ENCODE measurements at regions not wholly inside any gene's neighbourhood (a gene's known extent, or its start where the extent isn't known, plus 50 kb on each side); places are given as distances from the start of the nearest gene placed in this dataset.
"Not testable (repeated sequence)": the region's sequence is repeated elsewhere in the genome, so short reads cannot be mapped to it uniquely, and the experiment has no call there.

- no CpG with 5 or more reads among the region's 2 CpGs for WGBS (ENCODE audit: insufficient coverage, low lambda C conversion rate)
- no peak for DNase-seq
Observed at GRCh38 chr1:109844609-109845008, 66.0 kb upstream of the CSF1 start.

GRCh38 chr1:109840011-109840629 is 70.5 kb upstream of the CSF1 start:
- H3K27ac ChIP-seq (ENCODE audit: low read length), result no peak overlapping the region

More at GRCh38 chr1:109844609-109845008, 66.0 kb upstream of the CSF1 start:
- H3K27ac ChIP-seq (ENCODE audit: low read length), result no peak overlapping the region
- H3K4me3 ChIP-seq (ENCODE audit: low read length), result no peak overlapping the region
- no peaks in the 10 kb centered on the region for H3K36me3 ChIP-seq (ENCODE audit: control insufficient read depth, insufficient read depth, low read length)
- H3K4me1 ChIP-seq (ENCODE audit: control insufficient read depth, insufficient read depth, low read length), result no peaks in the 10 kb centered on the region
- H3K27me3 ChIP-seq (ENCODE audit: control insufficient read depth, insufficient read depth, low read length), result no peaks in the 10 kb centered on the region
- no peaks in the 10 kb centered on the region for H3K9me3 ChIP-seq (ENCODE audit: control insufficient read depth, low read depth, low read length)

DNA sequence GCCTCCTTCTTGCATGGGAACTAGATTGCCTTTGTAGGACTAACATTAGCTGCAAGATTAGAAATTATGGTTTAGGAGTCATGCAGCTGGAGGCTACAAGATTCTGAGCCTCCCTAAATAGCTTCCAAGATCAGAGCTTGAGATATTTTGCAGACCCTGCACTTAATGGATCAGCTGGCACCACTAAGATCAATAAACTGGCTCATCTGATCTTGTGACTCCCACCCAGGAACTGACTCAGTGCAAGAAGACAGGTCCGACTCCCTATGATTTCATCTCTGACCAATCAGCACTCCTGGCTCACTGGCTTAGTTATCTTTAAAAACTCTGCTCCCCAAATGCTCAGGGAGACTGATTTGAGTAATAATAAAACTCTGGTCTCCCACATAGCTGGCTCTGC is 71.4 kb upstream of the CSF1 start:
- no CpG with 5 or more reads among the region's 1 CpG for WGBS (ENCODE audit: insufficient coverage, low lambda C conversion rate)
- not testable (repeated sequence) for H3K27me3 ChIP-seq (ENCODE audit: control insufficient read depth, insufficient read depth, low read length); H3K36me3 ChIP-seq (ENCODE audit: control insufficient read depth, insufficient read depth, low read length); H3K27ac ChIP-seq (ENCODE audit: low read length); H3K4me3 ChIP-seq (ENCODE audit: low read length); H3K4me1 ChIP-seq (ENCODE audit: control insufficient read depth, insufficient read depth, low read length); DNase-seq; H3K9me3 ChIP-seq (ENCODE audit: control insufficient read depth, low read depth, low read length)

More at GRCh38 chr1:109840011-109840629, 70.5 kb upstream of the CSF1 start:
- WGBS (ENCODE audit: insufficient coverage, low lambda C conversion rate), result 92% methylated on average over 2 of the region's 5 CpGs
- no peak for DNase-seq
- H3K9me3 ChIP-seq (ENCODE audit: control insufficient read depth, low read depth, low read length), result no peaks in the 10 kb centered on the region
- H3K4me3 ChIP-seq (ENCODE audit: low read length), result no peak overlapping the region
- H3K27me3 ChIP-seq (ENCODE audit: control insufficient read depth, insufficient read depth, low read length), result no peaks in the 10 kb centered on the region
- H3K36me3 ChIP-seq (ENCODE audit: control insufficient read depth, insufficient read depth, low read length), result no peaks in the 10 kb centered on the region
- no peaks in the 10 kb centered on the region for H3K4me1 ChIP-seq (ENCODE audit: control insufficient read depth, insufficient read depth, low read length)

DNA sequence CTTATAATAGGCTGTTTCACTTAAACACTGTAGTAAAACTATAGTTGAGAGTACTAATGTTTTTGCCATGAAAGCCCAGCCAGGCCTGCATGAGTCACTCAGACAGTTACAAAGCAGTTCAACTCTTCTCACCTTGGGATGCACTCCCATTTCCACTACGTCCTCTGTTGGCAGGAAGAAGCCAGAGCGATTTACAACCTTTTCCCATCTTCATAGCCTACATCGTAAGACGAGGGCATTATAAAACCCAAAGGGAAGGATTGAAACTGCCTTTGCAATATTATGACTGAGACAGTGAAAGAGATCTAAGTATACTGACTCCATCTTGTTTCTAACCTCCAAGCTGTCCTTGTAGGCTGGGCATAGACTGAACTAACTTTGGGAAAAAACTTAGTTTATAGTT is 71.8 kb upstream of the CSF1 start:
- Histone ChIP-seq H3K4me3 (ENCODE audit: low read length) (no peak overlapping the region), H3K36me3 (ENCODE audit: control insufficient read depth, insufficient read depth, low read length) (no peaks in the 10 kb centered on the region), H3K27me3 (ENCODE audit: control insufficient read depth, insufficient read depth, low read length) (no peaks in the 10 kb centered on the region), H3K4me1 (ENCODE audit: control insufficient read depth, insufficient read depth, low read length) (no peaks in the 10 kb centered on the region), H3K27ac (ENCODE audit: low read length) (no peak overlapping the region), H3K9me3 (ENCODE audit: control insufficient read depth, low read depth, low read length) (no peaks in the 10 kb centered on the region)
- no peak for DNase-seq
- WGBS (ENCODE audit: insufficient coverage, low lambda C conversion rate), result no CpG with 5 or more reads among the region's 4 CpGs

GRCh38 chr1:109837852-109838570 is 72.6 kb upstream of the CSF1 start:
- Histone ChIP-seq H3K4me1 (ENCODE audit: control insufficient read depth, insufficient read depth, low read length) (no peaks in the 10 kb centered on the region), H3K27ac (ENCODE audit: low read length) (no peak overlapping the region), H3K4me3 (ENCODE audit: low read length) (no peak overlapping the region), H3K36me3 (ENCODE audit: control insufficient read depth, insufficient read depth, low read length) (no peaks in the 10 kb centered on the region), H3K27me3 (ENCODE audit: control insufficient read depth, insufficient read depth, low read length) (no peaks in the 10 kb centered on the region), H3K9me3 (ENCODE audit: control insufficient read depth, low read depth, low read length) (no peaks in the 10 kb centered on the region)
- no peak for DNase-seq
- no CpG with 5 or more reads among the region's 2 CpGs for WGBS (ENCODE audit: insufficient coverage, low lambda C conversion rate)

GRCh38 chr1:109835645-109836044 is 71.9 kb upstream of the EPS8L3 start:
- H3K4me3 ChIP-seq (ENCODE audit: low read length); H3K4me1 ChIP-seq (ENCODE audit: control insufficient read depth, insufficient read depth, low read length); H3K36me3 ChIP-seq (ENCODE audit: control insufficient read depth, insufficient read depth, low read length); DNase-seq; H3K27me3 ChIP-seq (ENCODE audit: control insufficient read depth, insufficient read depth, low read length); H3K9me3 ChIP-seq (ENCODE audit: control insufficient read depth, low read depth, low read length); H3K27ac ChIP-seq (ENCODE audit: low read length): not testable (repeated sequence)
- 94% methylated on average over 5 of the region's 6 CpGs for WGBS (ENCODE audit: insufficient coverage, low lambda C conversion rate)

- H3K9me3 ChIP-seq (ENCODE audit: control insufficient read depth, low read depth, low read length), result no peaks in the 10 kb centered on the region
- H3K4me3 ChIP-seq (ENCODE audit: low read length), result no peak overlapping the region
- no peaks in the 10 kb centered on the region for H3K27me3 ChIP-seq (ENCODE audit: control insufficient read depth, insufficient read depth, low read length)
- no peak overlapping the region for H3K27ac ChIP-seq (ENCODE audit: low read length)
- no peaks in the 10 kb centered on the region for H3K4me1 ChIP-seq (ENCODE audit: control insufficient read depth, insufficient read depth, low read length)
- DNase-seq, result no peak
- no peaks in the 10 kb centered on the region for H3K36me3 ChIP-seq (ENCODE audit: control insufficient read depth, insufficient read depth, low read length)
Observed at GRCh38 chr1:109834951-109835350, 71.2 kb upstream of the EPS8L3 start.

GRCh38 chr1:109832945-109833344 is 69.2 kb upstream of the EPS8L3 start:
- Histone ChIP-seq H3K9me3 (ENCODE audit: control insufficient read depth, low read depth, low read length) (no peaks in the 10 kb centered on the region), H3K27me3 (ENCODE audit: control insufficient read depth, insufficient read depth, low read length) (no peaks in the 10 kb centered on the region), H3K4me3 (ENCODE audit: low read length) (no peak overlapping the region), H3K36me3 (ENCODE audit: control insufficient read depth, insufficient read depth, low read length) (no peaks in the 10 kb centered on the region), H3K4me1 (ENCODE audit: control insufficient read depth, insufficient read depth, low read length) (no peaks in the 10 kb centered on the region), H3K27ac (ENCODE audit: low read length) (no peak overlapping the region)
- no CpG with 5 or more reads among the region's 5 CpGs for WGBS (ENCODE audit: insufficient coverage, low lambda C conversion rate)
- no peak for DNase-seq

DNA sequence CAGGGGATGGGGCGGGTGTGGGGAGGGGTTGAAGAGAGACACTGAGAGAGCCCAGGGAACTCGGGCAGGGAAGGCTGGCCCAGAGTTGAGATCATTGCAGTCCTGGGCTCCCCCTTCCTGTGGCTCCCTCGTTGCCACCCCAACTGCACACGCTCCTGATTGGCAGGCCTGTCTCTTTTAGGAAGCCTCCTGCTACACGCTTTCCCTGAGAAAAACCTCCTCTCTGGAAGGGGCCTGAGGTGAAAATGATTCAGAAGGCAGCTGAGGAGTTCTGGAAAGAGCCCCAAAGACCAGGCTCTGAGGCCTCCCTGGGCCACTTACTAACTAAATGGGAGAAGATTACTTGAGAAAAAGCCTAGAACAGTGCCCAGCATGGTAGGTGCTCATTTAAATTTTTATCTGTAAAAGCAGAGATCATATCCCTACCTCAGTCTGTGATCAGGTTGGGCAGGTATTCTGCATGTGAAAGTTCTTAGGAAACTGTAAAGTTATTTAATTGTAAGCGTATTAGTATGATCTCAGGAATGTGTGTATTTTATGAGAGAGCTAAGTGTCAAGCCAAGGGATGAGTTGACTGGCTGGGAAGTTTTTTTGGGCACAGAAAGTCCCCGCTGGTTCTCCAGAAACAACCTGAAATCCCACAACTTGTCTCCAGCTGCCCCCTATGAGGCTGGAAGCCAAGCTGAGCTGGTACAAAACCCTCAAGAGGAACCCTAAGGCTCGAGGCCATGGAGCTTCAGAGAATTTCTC is 65.2 kb upstream of the EPS8L3 start:
- no peak overlapping the region for H3K27ac ChIP-seq (ENCODE audit: low read length)
- H3K4me3 ChIP-seq (ENCODE audit: low read length), result no peak overlapping the region
- no CpG with 5 or more reads among the region's 8 CpGs for WGBS (ENCODE audit: insufficient coverage, low lambda C conversion rate)
- no peaks in the 10 kb centered on the region for H3K36me3 ChIP-seq (ENCODE audit: control insufficient read depth, insufficient read depth, low read length)
- H3K27me3 ChIP-seq (ENCODE audit: control insufficient read depth, insufficient read depth, low read length), result no peaks in the 10 kb centered on the region
- no peaks in the 10 kb centered on the region for H3K9me3 ChIP-seq (ENCODE audit: control insufficient read depth, low read depth, low read length)
- peaks cover 2% of the 10 kb centered on the region for H3K4me1 ChIP-seq (ENCODE audit: control insufficient read depth, insufficient read depth, low read length)
- no peak for DNase-seq

- no CpG with 5 or more reads among the region's 7 CpGs for WGBS (ENCODE audit: insufficient coverage, low lambda C conversion rate)
- Histone ChIP-seq H3K36me3 (ENCODE audit: control insufficient read depth, insufficient read depth, low read length) (no peaks in the 10 kb centered on the region), H3K27me3 (ENCODE audit: control insufficient read depth, insufficient read depth, low read length) (no peaks in the 10 kb centered on the region), H3K9me3 (ENCODE audit: control insufficient read depth, low read depth, low read length) (no peaks in the 10 kb centered on the region), H3K4me3 (ENCODE audit: low read length) (no peak overlapping the region), H3K4me1 (ENCODE audit: control insufficient read depth, insufficient read depth, low read length) (peaks cover 3% of the 10 kb centered on the region), H3K27ac (ENCODE audit: low read length) (no peak overlapping the region)
- no peak for DNase-seq
Observed at GRCh38 chr1:109827986-109828385, 64.3 kb upstream of the EPS8L3 start.

All from large intestine (tissue), 3 donors.